HG03460 (cell line): ENCODE measurements at regions not wholly inside any gene's neighbourhood (a gene's known extent, or its start where the extent isn't known, plus 50 kb on each side); places are given as distances from the start of the nearest gene placed in this dataset.
A peak's percentile ranks its signal among the peaks of the same experiment; 100 is the strongest.
"Not testable (repeated sequence)": the region's sequence is repeated elsewhere in the genome, so short reads cannot be mapped to it uniquely, and the experiment has no call there.

Experiments
- ATAC-seq: cut with Tn5 transposase; IDR thresholded peaks from one replicate; pipeline ENCODE4 v1.9.1; 2021; ENCODE audit not compliant: unreplicated experiment

- ATAC-seq, result no peak
Measured at GRCh38 chr17:70976447-70976846, 807.1 kb downstream of the KCNJ2 start.

GRCh38 chr17:70984873-70985272, 815.5 kb downstream of the KCNJ2 start:
- no peak for ATAC-seq

DNA sequence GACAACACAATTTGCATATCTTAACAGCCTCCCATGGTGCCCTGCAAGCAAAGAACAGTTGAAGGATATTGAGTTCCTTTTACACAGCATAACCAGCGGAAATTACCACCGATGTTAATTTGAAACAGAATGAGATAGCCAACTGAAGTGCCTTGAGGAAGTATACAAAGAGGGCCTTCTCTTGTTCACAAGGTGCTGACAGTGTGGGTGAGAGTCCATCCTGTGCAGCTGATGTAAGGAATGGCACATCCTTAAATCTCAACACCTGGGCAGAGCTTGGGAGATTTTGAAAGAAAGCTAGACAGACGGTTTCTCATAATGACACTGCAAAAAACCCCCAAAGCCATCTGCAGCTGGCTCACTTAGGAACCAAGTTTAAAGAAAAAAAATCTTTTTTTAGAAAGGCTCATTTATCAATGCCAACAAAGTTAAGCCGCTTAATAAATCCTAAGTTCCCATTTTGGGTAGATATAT, 818.6 kb downstream of the KCNJ2 start:
- peak; percentile 83 for ATAC-seq

DNA sequence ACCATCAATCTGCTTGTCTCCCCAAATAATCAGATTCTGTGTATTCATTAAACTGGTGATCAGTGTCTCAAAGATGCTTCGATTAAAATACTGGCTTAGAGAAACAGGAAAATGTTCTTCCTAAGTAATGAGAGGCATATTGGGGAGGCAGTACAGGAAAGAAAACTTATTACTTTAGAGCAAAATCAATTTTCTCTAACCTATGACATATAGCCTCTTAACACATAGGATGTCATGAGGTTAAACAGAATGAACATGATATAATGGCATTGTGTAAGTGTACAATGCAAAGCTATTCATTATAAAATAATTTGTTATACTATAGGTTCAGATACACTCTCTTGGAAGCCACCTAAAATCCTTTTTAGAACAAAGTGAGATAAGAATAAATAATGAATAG, 819.3 kb downstream of the KCNJ2 start:
- no peak for ATAC-seq

DNA sequence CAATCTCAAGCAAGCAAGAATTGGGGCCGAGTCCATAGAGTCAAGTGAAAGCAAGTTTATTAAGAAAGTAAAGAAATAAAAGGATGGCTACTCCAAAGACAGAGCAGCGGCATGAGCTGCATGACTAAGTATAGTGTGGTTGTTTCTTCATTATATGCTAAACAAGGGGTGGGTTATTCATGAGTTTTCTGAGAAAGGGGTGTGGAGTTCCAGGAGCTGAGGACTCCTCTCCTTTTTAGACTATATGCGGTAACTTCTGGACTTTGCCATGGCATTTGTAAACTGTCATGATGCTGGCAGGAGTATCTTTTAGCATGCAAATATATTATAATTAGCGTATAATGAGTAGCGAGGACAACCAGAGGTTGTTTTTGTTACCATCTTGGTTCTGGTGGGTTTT, 819.9 kb downstream of the KCNJ2 start:
- no peak for ATAC-seq

- ATAC-seq, result no peak
Measured at GRCh38 chr17:70994194-70994593, 824.9 kb downstream of the KCNJ2 start.

GRCh38 chr17:70995997-70996396, 826.7 kb downstream of the KCNJ2 start:
- ATAC-seq, result no peak

- ATAC-seq, result no peak
Measured at GRCh38 chr17:71003736-71004135, 834.4 kb downstream of the KCNJ2 start.

DNA sequence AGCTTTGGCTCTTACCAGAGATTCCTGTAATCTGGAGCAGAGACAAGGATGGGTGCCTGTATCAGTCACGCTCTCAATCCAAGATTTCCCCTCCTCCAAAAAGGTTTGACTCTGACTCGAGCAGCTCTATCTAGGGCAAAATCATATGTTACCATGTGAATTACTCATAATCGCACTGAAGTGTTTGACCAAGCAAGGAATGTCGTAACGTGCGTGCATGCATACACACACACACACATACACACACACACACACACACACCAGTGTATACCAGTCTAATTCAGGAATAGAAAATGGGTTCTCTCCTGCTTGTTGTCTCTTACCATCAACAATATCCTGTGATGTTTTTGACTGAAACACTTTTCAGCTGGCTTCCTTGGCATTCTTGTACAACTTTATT, 835.1 kb downstream of the KCNJ2 start:
- ATAC-seq, result no peak

GRCh38 chr17:71011391-71011790, 842.1 kb downstream of the KCNJ2 start:
- no peak for ATAC-seq

DNA sequence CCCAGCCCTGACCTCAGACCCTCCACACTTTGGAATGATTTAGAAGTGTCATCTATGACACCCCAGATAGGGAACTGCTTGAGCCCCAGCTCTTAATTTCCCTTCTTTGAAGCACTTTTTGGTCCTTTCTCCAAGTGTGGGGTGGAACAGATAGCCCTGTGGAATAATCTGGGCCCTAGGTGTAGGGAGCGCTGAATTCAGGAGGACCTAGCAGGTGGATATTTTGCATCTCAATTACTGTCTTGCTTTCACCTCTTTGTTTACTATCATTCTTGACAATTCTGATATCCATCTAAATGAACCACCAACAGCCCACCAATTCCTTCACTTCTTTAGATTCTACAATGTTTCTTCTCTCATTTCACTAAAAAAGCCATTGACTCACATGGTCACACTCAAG, 850.4 kb downstream of the KCNJ2 start:
- no peak for ATAC-seq

DNA sequence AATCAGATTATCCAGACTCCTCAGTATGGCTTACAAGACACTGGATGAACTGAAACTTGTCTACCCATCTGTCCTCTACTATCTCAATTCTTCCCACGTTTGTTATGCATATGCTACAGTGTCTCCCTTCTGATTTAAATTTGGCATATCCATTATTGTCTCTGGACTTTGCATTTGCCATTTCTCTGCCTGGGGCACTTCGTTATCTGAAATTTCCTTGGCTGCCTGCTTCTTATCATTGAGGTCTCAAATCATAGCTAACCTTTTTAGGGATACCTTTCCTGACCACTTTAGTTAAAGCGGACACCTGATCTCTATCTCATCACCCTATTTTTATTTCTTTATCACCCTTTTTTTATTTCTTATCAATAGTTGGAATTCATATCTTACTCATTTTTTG, 853.4 kb downstream of the KCNJ2 start:
- no peak for ATAC-seq

GRCh38 chr17:71023249-71024030, 854.1 kb downstream of the KCNJ2 start:
- ATAC-seq, result no peak

DNA sequence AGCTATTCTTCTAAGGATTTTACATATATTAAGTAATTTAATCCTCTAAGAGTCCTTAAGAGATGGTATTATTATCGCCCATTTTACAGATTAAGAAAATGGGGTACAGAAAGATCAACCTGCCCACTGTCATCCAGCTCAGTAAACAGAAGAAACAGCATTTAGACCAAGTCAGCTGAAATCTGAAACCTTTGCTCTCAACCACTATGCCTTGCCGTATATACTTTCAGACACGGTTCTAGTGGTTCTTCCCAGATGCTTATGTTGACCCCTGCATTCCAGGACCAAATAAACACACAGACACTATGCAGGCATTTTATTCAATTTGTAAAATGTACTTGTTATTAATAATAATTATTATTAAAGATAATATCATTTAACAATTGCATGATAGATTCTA, 854.8 kb downstream of the KCNJ2 start:
- no peak for ATAC-seq

DNA sequence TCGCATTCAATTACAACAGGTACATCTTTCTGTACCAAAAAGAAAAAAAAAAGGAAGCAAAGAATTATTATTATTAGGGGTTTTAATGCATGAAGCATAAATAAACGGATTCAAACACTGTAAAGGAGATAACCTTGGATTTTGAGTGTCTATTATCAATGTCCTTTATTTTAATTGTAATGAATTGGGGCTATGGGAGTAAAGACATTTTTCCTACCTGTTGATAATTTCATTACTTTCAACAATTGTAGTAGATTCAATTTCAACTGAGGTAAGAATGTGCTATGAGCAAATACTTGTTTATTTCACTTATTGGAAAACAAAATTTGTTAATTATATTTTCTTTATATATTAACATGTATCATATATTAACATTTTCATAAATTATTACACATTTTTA, 855.6 kb downstream of the KCNJ2 start:
- ATAC-seq, result no peak

- no peak for ATAC-seq
Measured at GRCh38 chr17:71029246-71029645, 859.9 kb downstream of the KCNJ2 start.

- ATAC-seq, result not testable (repeated sequence)
Measured at GRCh38 chr17:71031286-71031685, 862.0 kb downstream of the KCNJ2 start.

GRCh38 chr17:71032746-71033273, 863.5 kb downstream of the KCNJ2 start:
- no peak for ATAC-seq

- no peak for ATAC-seq
Measured at GRCh38 chr17:71033336-71033735, 864.0 kb downstream of the KCNJ2 start.

DNA sequence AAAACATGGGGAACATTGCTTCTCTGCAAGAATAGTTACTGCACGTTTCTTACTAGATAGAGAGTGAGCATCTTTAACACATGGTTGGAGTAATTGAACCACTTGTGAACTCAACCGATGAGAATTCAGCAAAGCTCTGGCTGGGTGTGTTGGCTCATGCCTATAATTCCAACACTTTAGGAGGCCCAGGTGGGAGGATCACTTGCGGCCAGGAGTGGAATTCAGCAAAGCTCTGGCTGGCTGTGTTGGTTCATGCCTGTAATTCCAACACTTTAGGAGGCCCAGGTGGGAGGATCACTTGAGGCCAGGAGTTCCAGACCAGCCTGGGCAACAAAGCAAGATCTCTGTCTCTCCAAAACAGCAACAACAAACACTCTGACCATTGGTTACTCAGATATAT, 865.9 kb downstream of the KCNJ2 start:
- no peak for ATAC-seq

GRCh38 chr17:71037386-71037785, 868.1 kb downstream of the KCNJ2 start:
- no peak for ATAC-seq

DNA sequence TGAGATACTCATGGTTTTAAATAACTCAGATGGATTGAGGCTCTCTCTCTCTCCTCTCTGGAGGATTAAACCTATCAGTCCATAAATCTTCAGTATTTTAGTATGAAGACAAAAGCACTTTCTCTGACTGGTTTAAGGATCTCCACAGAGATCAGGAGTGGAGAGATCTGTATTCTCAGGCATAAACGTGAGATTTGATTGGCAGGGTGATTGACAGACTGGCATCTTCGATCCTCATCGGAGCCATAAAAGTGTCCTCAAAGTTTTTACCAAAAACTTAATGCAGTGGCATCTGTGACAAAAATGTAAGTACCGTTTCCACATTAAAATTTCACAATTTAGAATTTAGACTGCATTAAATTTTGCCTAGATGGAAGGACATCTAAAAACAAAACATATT, 870.1 kb downstream of the KCNJ2 start:
- ATAC-seq, result no peak

DNA sequence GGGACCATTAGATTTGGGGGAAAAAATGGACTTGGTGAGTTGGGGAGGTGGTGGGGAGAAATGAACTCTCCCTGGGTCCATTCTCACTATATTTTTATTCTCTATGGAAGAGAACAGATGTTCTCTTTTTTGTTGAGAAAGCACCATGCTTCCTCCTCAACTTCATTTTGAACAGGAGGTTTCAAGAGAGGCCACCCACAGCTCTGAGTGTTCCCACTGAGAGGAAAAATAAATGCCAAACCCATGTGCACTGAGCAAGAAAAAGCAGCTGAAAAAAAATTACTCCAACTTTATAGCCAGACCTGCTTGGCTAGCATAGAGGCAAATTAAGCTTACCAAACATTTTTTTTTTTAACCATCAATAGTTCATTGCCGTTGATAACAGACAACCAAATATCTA, 883.6 kb downstream of the KCNJ2 start:
- no peak for ATAC-seq
